Thyroid gland (tissue), 4 donors: ENCODE measurements at regions not wholly inside any gene's neighbourhood (a gene's known extent, or its start where the extent isn't known, plus 50 kb on each side); places are given as distances from the start of the nearest gene placed in this dataset.

ENCODE experiments used
- DNase-seq, 2 donors: peaks; one replicate each; pipeline ENCODE4 v3.0.0-alpha.2; 2019
- H3K27ac ChIP-seq, 3 donors: fragments of 200-600 bp; sonication (generic); 1 replicate in 2 of 3; 2 replicates in 1 of 3; pipeline ENCODE4 v1.5.1; 2016 to 2019; ENCODE audit warnings: mild to moderate bottlenecking in 1 of 3, moderate library complexity in 1 of 3
- H3K27me3 ChIP-seq: fragments of 200-600 bp; sonication (generic); one replicate; pipeline ENCODE4 v1.5.1; 2019
- H3K36me3 ChIP-seq, 2 donors: fragments of 200-600 bp; sonication (generic); one replicate each; pipeline ENCODE4 v1.5.1; 2016 to 2019
- H3K4me1 ChIP-seq, 2 donors: fragments of 200-600 bp; sonication (generic); one replicate each; pipeline ENCODE4 v1.5.1; 2017 to 2019
- H3K4me3 ChIP-seq, 3 donors: fragments of 200-600 bp; sonication (generic); replicated peaks in 1 of 3; 1 replicate in 2 of 3; 2 replicates in 1 of 3; pipeline ENCODE4 v1.5.1; 2016; ENCODE audit warnings: mild to moderate bottlenecking in 1 of 3
- H3K9me3 ChIP-seq: fragments of 200-600 bp; sonication (generic); one replicate; pipeline ENCODE4 v1.5.1; 2017
- POLR2A ChIP-seq, 2 donors: fragments of 450-650 bp; IDR thresholded peaks; one replicate each; pipeline ENCODE4 v1.6.1; 2017; ENCODE audit warnings: antibody characterized with exemption in 2 of 2, mild to moderate bottlenecking in 2 of 2, moderate library complexity in 1 of 2
- WGBS, 2 donors: methylation state at CpG; one replicate each; pipeline ENCODE4 v1.1.5; 2017; 5-methylcytosine and 5-hydroxymethylcytosine counted together
- intact Hi-C: fragments of 100-400 bp; cut with DNase I; formaldehyde crosslinking; loops from one replicate; pipeline ENCODE4 v1.15.1; 2023
- TF ChIP-seq, protein P1 (sequence below), 6 experiments: fragments of 200-600 bp in 3 of 6; fragments of 450-650 bp in 3 of 6; sonication (generic) in 3 of 6; IDR thresholded peaks; one replicate each; pipeline ENCODE4 v1.5.1; 2016 to 2019; ENCODE audit warnings: antibody characterized with exemption in 6 of 6, mild to moderate bottlenecking in 2 of 6, inconsistent platforms in 1 of 6, moderate library complexity in 1 of 6

DNA sequence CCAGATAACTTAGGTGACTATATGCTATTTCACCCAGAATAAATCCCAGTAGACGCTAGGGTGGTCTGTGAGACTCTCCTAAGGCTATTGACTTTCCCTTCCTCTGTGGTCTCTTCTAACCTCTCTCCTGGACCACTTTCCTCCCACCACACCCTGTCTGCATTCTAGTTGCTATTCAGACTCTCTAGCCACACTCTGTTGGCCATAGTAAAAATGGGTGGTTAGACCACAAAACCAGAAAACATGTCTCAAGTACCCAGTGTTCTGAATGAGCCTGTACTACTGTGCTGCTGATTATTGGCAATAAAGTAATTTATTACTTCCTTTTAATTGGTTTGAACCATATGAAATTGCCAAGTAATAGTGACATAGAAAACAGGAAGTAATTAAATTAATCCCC lies 240.8 kb downstream of the KIF20B start:
- no peak for DNase-seq
- H3K9me3 ChIP-seq = no peaks in the 10 kb centered on the region
- H3K36me3 ChIP-seq = no peaks in the 10 kb centered on the region
- intact Hi-C loops = no loop called here
- H3K4me3 ChIP-seq = no peak overlapping the region
- 43 to 100% methylated on average over 1 of the region's 1 CpG for WGBS, 2 donors
- H3K4me1 ChIP-seq = no peaks in the 10 kb centered on the region
- H3K27me3 ChIP-seq = no peaks in the 10 kb centered on the region
- H3K27ac ChIP-seq = no peak overlapping the region
- TF ChIP-seq, protein P1, sequence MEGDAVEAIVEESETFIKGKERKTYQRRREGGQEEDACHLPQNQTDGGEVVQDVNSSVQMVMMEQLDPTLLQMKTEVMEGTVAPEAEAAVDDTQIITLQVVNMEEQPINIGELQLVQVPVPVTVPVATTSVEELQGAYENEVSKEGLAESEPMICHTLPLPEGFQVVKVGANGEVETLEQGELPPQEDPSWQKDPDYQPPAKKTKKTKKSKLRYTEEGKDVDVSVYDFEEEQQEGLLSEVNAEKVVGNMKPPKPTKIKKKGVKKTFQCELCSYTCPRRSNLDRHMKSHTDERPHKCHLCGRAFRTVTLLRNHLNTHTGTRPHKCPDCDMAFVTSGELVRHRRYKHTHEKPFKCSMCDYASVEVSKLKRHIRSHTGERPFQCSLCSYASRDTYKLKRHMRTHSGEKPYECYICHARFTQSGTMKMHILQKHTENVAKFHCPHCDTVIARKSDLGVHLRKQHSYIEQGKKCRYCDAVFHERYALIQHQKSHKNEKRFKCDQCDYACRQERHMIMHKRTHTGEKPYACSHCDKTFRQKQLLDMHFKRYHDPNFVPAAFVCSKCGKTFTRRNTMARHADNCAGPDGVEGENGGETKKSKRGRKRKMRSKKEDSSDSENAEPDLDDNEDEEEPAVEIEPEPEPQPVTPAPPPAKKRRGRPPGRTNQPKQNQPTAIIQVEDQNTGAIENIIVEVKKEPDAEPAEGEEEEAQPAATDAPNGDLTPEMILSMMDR (IDR thresholded peaks at IDR 0.05) = no peak
- no peak for TF ChIP-seq POLR2A (IDR thresholded peaks at IDR 0.05)

DNA sequence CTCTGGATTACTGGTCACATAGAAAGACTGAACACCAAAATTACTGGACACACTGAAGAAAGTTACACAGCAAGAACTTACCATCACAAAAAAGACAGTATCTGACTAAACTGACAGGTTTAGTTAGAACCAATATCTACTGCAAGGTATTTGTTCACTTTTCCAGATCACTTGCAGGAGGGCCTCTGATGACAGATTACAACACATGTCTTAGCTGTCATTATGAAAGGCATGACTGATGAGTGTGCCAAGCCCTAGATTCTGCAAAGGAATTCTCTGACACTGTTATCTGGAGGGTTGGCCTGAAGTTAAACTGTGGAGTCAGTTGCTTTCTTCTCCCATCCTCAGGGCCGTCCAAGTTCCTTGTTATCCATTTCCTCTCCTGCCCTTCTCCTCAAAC lies 242.7 kb downstream of the KIF20B start:
- no peaks in the 10 kb centered on the region for H3K9me3 ChIP-seq
- H3K27me3 ChIP-seq = no peaks in the 10 kb centered on the region
- intact Hi-C loops = no loop called here
- DNase-seq = no peak
- H3K4me3 ChIP-seq = no peak overlapping the region
- H3K36me3 ChIP-seq = no peaks in the 10 kb centered on the region
- TF ChIP-seq, protein P1 (IDR thresholded peaks at IDR 0.05) = no peak
- TF ChIP-seq POLR2A (IDR thresholded peaks at IDR 0.05) = no peak
- WGBS, 2 donors = 65 to 66% methylated on average over 1 of the region's 1 CpG
- no peaks in the 10 kb centered on the region for H3K4me1 ChIP-seq
- H3K27ac ChIP-seq = no peak overlapping the region

DNA sequence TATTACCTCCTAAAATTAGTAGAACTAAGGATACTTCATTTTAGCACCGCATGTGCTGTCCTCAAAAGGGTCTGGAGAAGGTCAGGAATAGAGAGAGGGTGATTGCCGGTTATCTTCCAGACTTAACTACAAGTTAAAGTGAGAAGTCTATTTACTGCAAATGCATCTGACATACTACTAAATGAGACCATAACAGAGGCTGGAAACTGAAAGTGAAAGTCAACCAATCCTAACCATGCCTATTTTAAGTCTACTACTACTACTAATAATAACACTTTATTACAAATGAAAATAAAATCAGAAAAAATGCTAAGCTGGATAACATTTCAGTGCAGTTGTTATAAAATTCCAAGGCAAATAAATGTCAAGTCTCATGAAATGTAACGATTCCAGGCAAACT lies 244.7 kb downstream of the KIF20B start:
- intact Hi-C loops = no loop called here
- WGBS, 2 donors = 82 to 84% methylated on average over 3 of the region's 3 CpGs
- Histone ChIP-seq H3K9me3 (no peaks in the 10 kb centered on the region), H3K27me3 (no peaks in the 10 kb centered on the region), H3K36me3 (no peaks in the 10 kb centered on the region), H3K27ac (no peak overlapping the region), H3K4me1 (no peaks in the 10 kb centered on the region), H3K4me3 (no peak overlapping the region)
- DNase-seq = no peak
- TF ChIP-seq, protein P1 (IDR thresholded peaks at IDR 0.05) = no peak
- no peak for TF ChIP-seq POLR2A (IDR thresholded peaks at IDR 0.05)

DNA sequence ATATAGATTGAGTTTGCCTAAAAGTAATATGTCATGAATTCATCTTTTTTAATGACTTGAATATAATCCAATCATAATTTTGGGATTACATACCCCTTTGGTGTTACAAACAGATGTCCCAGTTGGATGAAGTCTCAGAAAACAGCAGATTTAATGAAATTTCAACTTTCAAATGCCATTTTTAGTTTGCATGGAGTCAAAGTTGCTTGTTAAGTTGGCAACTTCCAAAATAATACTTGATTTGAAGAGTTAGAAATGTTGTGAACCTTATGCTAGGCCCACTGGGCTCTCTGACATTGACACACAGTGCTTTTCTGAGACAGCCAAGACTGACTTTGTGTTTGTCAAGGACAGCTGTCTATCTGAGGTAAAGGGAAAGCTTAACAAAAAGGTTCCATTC lies 248.1 kb downstream of the KIF20B start:
- DNase-seq = no peak
- intact Hi-C loops = no loop called here
- Histone ChIP-seq H3K27me3 (no peaks in the 10 kb centered on the region), H3K4me1 (no peaks in the 10 kb centered on the region), H3K9me3 (no peaks in the 10 kb centered on the region), H3K27ac (no peak overlapping the region), H3K4me3 (no peak overlapping the region), H3K36me3 (no peaks in the 10 kb centered on the region)
- no peak for TF ChIP-seq POLR2A (IDR thresholded peaks at IDR 0.05)
- TF ChIP-seq, protein P1 (IDR thresholded peaks at IDR 0.05) = no peak

DNA sequence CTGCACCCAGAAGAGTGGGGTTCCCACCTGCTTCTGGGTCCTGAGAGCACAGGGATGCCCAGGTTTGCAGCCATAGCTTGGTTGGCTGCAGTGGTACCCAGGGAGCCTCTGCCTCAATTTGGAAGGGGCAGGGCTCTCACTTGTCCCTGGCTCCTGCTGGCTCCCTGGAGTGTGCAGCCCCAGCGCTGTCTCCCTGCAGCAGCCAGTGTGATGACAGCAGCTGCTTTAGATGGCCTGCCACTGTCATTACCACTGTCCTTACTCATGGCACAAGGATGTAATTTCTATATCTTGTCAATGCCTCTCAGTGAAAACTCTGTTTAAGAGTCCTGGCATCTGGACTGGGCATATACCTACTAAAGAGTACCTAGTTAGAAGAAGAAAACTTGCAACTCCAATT lies 250.9 kb downstream of the KIF20B start:
- Histone ChIP-seq H3K27me3 (no peaks in the 10 kb centered on the region), H3K4me1 (no peaks in the 10 kb centered on the region), H3K36me3 (no peaks in the 10 kb centered on the region), H3K9me3 (no peaks in the 10 kb centered on the region), H3K4me3 (no peak overlapping the region), H3K27ac (no peak overlapping the region)
- intact Hi-C loops = no loop called here
- WGBS, 2 donors = 81 to 100% methylated on average over 1 of the region's 1 CpG
- TF ChIP-seq, protein P1 (IDR thresholded peaks at IDR 0.05) = no peak
- no peak for TF ChIP-seq POLR2A (IDR thresholded peaks at IDR 0.05)
- no peak for DNase-seq
